Renal cortex interstitium (tissue), 11 donors: ENCODE measurements at regions not wholly inside any gene's neighbourhood (a gene's known extent, or its start where the extent isn't known, plus 50 kb on each side); places are given as distances from the start of the nearest gene placed in this dataset.

Experiments
- DNase-seq, 11 donors: peaks; one replicate each; pipeline ENCODE4 v3.0.0-alpha.2; 2013; ENCODE audit warnings: low read depth in 9 of 11, low spot score in 4 of 11; ENCODE audit errors: extremely low read depth in 1 of 11

DNA sequence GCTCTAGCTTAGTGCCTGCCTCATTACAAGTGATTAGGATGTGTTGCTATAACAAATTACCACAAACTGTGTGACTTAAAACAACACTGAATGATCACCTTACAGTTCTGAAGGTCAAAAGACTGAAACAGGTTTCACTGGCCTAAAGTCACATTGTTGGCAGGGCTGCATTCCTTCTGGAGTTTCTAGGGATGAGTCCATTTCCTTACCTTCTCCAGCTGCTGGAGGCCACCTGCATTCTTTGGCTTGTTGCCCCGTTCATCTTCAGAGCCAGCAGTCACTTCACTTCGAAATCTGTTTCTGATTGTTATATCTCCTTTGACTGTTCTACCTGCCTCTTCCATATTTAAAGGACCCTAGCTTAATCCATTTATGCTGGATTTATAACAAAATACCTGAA lies 69.4 kb upstream of the MTPN start:
- no peak for DNase-seq

DNA sequence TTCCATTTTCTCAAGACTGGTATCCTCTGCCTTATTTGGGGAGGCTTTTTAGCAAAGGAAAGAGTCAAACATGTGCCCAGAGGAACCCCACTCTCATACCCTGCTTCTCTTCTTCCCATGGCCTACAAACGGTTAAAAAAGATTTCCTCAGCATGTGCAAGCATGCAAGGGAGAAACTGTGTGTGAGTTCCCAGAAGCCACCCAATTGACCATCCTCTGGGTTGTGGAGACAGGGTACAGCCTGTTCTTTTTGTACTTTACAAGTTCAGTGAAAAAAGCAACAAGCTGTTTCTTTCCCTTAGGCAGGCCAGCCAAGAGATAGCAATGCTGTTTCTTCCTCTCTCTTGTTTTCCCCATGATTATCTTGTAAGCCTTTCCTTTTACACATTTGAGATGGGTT lies 68.8 kb upstream of the MTPN start:
- no peak for DNase-seq

DNA sequence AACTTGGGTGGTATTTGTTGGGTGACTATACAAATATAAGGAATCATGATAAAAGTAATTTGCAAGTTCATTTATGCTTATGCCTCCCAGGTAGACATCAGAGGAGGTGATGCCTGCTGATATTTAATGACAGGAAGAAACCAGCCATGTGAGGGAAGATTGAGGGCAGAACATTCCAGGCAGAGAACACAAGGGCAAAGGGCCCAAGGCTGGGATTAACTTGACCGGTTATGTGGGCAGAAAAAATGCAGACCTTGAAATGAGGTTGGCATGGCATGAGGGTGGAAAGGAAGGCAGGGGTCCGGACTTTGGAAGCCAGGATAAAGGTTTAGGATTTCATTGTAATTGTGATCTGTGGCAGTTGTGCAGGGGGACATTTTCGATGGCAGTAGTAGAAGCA lies 68.0 kb upstream of the MTPN start:
- no peak for DNase-seq

GRCh38 chr7:136039577-136040345 lies 62.6 kb upstream of the MTPN start:
- no peak for DNase-seq

- peak in 3 of 11 donors; percentile 36 to 59 (median 41) for DNase-seq
Observed at GRCh38 chr7:136036336-136036735, 59.2 kb upstream of the MTPN start.

DNA sequence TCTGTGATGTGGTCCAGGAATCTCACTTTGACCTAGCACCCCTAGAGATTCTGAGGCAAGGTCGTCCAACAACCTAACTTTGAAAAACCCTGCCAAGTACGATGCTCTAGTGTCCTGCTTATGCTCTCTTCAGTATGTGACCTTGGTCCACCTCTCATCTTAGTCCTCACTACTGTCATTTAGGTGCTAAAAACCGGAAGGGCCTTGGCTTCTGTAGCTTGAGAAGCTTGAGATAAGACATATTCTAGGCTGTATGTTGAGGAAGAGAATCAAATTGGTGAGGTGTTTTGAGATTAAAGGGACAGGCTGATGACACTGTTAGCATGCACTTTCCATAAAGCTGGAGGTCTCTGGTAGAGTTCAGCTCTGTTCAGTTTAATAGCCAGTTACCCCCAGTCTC lies 57.0 kb upstream of the MTPN start:
- no peak for DNase-seq

- peak in 10 of 11 donors; percentile 46 to 90 (median 78) for DNase-seq
Observed at GRCh38 chr7:136033413-136034031, 56.4 kb upstream of the MTPN start.

GRCh38 chr7:136030867-136031318 lies 53.7 kb upstream of the MTPN start:
- DNase-seq: no peak

- DNase-seq: no peak
Observed at GRCh38 chr7:136030330-136030729, 53.2 kb upstream of the MTPN start.

GRCh38 chr7:136027160-136027559 lies 50.0 kb upstream of the MTPN start:
- DNase-seq: no peak
